ENCODE measurements at regions not wholly inside any gene's neighbourhood (a gene's known extent, or its start where the extent isn't known, plus 50 kb on each side); places are given as distances from the start of the nearest gene placed in this dataset.

DNA sequence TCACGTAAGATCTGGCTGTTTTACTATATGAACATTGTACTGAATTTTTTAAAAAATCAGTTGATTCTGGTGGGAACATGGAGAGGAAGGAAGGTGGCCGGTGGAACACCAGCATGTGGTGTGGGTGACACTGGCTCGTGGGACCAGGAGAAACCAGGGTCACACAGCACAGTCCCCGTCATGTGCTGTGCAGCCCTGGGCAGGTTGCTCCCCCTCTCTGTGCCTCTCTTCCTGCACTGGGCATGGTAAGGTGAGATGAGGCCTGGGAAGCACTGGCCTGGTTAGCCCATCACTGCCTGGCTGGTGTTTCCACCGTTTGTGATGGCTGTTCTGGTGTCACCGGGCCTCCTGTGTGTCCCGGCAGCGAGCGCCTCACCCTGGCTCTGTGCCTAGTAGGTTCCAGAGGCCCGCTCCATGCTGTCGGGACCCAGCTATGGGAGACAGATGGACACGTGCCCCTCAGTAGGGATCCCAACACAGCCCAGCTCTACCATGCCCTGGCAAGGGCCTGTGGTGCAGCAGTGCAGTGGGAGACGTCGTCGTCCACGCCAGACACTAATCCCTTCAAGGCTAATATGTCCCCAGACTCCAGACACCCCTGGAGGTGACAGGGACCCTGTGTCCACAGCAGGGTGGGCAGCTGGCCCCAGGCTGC, 88.2 kb upstream of the LINC01488 start:
- no peak for DNase-seq (ENCODE audit: low read depth in 4 of 4, low spot score in 1 of 4)

DNA sequence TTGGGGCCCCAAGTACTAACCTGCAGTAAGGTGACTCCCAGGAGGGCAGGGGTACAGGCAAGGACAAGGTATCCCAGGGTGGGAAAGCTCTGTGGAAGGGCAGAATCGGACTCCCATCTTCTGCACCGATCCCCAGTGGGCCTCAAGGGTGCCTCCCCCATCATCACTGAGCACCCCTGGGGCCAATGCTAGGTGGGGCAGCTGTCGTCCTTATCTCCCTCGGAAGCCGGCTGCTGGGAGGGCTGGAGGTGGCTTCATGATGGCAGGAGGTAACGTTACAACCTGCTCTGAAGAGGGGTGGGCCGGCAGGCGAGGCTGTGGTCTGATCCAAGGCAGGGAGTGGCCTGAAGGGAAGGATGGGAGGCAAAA, 87.6 kb upstream of the LINC01488 start:
- no peak for DNase-seq (ENCODE audit: low read depth in 4 of 4, low spot score in 1 of 4)

DNA sequence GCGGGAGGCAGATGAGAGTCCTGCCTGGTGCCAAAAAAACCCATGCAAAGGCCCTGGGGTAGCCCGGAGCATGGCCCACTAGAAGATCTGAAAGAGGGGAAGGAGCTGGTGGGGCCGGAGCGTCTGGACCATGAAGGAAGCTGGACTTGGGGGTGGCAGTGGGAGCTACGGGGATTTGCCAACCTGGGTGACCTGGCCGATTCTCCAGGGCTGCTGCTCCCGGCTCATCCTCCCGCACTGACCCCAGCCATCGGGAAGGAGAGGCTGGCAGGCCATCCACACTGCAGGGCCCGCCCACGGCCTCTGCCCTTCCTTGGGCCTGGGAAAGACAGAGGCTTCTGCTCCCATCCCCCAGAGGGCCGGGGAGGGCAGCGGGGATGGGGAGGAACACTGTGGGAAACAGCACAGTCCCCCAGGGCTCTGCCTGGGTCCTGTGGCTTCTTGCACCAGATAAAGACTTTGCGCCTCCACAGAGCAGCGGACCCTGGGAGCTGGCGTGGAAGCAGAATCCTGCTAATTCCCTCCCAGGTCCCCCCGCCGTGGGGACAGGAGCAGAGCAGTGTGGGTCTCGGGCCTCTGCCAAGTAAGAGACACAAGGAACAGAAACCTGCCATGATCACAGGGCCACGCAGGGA, 87.1 kb upstream of the LINC01488 start:
- no peak for DNase-seq (ENCODE audit: low read depth in 4 of 4, low spot score in 1 of 4)

DNA sequence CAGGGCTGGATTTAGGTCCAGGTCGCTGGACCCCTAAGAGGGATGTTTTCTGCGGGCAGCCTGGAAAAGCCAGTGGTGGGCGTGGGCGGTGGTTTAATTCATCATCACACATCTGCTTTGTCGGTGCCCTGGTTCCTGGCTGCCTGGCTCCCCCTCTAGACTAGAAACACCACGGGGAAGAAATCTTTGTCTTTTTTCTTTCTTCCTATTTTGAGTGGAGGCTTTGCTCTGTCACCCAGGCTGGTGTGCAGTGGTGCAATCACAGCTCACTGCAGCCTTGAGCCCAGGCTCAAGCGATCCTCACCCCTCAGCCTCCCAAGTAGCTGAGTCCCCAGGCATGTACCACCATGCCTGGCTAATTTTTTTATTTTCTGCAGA, 86.6 kb upstream of the LINC01488 start:
- DNase-seq (ENCODE audit: low read depth in 4 of 4, low spot score in 1 of 4): no peak

DNA sequence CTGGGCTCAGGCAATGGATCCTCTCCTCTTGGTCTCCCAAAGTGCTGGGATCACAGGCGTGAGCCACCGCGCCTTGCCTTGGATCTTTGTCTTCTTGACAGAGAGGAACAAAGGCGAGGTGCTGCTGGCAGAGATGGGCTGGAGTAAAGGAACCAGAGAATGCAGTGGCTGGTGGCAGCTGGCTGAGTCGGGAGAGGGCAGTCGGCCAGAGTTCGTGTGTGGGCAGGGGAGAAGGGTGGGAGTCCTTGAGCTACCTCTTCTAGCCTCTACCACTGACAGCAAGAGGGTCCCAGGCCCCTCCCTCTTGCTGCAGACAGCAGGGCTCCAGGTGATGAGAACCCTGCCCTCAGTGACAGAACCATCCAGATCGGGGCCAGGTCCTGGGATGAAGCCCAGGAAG, 86.2 kb upstream of the LINC01488 start:
- DNase-seq (ENCODE audit: low read depth in 4 of 4, low spot score in 1 of 4): no peak

DNA sequence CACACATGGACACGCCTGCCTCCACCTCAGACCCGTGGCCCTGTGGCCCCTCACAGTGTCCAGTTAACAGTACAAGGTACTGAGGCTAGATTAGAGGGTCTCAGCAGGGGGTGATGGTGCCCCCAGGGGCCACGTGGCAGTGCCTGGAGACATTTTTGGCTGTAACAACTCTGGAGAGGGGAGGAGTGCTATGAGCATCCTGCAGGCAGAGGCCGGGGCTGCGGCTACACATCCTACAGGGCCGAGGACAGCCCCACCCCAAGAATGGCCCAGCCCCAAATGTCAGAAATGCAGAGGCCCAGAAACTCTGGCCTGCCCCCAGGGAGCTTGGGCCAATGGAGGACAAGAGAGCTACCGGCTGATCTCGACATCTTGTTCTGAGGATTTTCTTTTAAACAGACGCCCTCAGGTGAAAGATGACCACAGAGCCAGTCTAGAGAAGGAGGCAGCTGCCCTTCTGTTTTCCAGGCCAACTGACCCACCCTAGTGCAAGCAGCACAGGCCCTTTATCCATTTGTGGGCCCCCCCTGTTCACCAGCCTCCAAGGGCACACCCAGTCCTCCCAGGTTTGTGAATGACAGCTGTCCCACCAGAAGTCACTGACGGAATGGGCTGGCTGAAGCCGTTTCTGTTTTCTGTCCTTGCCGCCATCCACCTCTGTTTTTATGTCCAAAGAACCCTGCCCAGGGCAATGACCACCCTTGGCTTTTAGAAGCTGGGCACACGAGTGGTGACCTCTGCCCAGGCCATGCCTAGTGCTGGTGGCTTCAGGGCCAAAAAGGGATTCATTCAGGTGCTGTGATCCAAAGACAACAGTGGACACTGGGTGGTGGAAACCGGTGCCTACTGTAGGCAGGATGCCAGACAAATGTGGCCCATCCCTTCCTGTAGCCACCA, 85.2 kb upstream of the LINC01488 start:
- no peak for DNase-seq (ENCODE audit: low read depth in 4 of 4, low spot score in 1 of 4)

DNA sequence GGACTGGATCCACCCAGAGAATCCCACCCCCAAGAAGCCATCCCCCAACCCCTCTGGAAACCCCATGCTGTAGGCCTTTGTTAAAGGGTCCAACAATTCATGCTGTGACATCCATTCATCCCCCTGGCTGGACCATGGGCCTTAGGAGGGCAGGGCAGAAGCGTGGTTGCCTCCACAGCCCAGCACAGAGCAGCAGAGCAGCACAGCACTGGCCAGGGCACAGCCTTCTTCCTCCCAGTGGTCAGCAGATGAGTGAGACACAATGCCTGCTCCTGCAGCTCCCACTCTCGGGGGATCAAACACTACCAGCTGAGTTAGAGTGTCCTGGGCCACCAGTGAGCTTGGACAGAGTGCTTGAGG, 84.5 kb upstream of the LINC01488 start:
- DNase-seq (ENCODE audit: low read depth in 4 of 4, low spot score in 1 of 4): no peak

DNA sequence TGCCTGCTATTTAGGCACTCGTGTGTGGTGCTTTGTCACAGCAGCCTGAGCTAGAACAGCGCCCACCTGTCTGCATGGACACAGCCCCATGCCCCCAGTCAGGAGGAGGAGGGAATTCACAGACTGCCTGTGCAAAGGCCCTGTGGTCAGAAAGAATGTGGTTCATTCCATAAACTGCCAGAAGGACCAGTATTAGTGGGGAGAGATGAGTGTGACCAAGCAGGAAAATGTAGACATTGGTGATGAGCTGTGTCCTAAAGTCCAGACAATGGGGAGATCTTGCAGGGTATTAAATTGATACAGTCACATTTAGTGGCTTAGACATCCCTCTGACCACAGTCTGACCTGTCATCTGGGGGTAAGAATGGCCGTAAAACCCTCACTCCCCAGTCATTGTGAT, 83.7 kb upstream of the LINC01488 start:
- DNase-seq (ENCODE audit: low read depth in 4 of 4, low spot score in 1 of 4): no peak

DNA sequence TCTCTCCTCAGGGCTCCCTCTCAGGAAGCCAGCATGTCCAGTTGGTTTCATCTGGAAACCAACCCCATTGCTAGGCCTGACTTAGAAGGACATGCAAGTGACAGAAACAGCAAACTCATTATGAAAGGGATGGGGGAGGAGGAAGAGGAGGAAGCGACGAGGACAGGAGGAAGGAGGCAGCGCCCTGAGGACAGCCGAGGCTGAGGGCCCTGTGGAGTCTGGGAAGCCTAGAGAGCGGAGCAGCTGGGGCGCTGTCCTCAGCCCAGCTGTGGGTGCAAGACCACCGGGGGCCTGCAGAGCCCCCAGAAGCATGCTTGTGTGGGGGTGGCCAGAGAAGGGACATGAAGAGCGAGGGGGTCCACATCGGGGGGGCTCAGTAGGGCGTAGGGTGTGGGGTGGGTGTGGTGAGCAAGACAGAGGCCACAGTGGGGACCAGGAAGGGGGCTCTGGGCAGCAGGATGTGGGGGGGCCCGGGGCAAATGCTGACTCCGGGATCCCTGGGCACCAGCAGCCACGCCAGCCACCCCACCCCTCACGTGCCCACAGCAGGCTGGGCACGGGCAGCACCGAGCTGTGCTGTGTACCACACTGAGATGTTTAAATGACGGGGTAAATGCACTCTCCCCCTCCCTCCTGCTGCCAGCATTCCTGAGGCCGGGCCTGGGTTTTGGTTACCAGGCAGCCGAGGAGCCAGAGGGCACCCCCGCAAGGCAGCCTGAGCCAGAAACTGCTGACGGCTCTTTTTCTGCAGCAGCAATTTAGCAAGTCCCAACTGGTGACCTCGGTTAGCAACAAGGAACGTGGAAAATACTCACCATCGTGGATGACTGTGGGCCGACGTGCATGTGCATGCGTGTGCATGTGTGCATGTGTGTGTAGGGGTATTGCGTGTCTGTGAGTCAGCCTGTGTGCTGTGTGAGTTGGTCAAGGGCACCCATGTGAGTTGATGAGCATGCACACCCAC, 82.7 kb upstream of the LINC01488 start:
- DNase-seq (ENCODE audit: low read depth in 4 of 4, low spot score in 1 of 4): no peak

DNA sequence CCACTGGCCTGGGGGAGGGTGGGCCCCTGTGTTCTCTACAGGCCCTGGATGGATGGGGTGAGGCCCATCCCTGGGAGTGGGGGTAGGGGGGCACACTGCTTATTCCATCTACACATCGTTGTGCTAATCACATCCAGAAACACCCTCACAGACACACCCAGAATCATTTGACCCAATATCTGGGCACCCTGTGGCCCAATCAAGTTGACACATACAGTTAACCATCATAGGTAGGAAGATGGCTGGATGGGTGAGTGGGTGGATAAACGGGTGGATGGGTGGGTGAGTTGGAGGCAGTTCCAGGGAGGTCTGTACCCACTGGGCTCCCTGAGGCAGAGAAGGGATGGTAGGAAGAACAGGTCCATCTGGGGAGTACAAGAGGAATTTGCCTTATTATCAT, 81.3 kb upstream of the LINC01488 start:
- DNase-seq (ENCODE audit: low read depth in 4 of 4, low spot score in 1 of 4): no peak

DNA sequence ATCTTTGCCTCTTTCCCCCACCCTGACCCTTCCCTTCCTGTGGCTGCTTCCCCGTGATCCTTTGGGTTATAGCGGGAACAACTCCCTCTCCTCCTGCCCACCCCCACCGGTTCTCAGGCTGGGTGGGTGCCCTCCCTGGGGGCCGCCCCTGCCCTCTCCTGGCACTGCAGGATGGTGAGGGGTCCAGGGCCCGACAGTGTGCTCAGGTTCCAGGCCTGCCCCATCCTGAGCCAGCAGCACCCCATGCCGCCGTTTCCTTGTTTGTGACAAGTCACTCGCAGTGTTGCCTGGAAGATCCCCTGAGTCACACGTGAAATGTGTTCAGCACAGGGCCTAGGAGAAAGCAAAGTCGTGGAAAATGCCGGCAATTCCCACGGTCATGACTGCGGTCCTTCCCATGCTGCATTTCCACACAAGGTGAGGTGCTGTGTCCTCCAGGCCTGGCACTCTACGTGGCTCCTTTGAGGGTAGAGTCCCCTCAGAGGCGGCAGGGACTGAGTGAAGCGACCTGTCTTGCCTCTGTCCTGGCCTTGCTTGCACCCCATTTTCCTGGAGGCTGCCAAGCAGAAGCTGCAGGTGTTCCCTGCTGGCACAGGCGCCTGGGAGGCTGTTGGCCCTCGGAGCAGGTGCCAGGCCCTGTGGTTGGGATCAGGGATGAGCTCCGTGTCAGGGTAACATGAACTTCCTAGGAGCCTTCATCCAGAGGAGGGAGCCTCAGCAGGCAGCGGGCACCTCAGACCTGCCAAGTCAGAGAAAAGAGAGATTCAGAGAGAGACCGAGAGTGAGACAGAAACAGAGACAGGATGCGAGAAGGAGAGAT, 80.5 kb upstream of the LINC01488 start:
- DNase-seq (ENCODE audit: low read depth in 4 of 4, low spot score in 1 of 4): no peak

DNA sequence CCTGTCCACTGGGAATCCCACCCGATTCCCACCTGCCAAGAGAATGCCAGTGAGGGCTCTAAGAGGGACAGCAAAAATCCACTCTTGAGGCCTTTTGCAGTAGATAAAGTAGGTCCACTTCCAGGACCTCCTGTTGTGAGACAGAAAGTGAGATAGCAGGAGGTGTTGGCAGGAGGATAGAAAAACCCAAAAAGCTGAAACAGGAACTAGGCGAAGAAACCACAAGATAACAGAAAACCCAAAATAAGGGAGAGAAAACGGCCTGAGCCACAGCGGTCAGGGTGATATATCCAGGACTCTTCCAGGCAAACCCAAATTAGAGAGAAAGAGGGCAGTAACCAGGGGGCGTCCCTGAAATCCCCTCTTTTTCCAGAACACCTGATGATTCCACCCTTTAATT, 79.7 kb upstream of the LINC01488 start:
- no peak for DNase-seq (ENCODE audit: low read depth in 4 of 4, low spot score in 1 of 4)

DNA sequence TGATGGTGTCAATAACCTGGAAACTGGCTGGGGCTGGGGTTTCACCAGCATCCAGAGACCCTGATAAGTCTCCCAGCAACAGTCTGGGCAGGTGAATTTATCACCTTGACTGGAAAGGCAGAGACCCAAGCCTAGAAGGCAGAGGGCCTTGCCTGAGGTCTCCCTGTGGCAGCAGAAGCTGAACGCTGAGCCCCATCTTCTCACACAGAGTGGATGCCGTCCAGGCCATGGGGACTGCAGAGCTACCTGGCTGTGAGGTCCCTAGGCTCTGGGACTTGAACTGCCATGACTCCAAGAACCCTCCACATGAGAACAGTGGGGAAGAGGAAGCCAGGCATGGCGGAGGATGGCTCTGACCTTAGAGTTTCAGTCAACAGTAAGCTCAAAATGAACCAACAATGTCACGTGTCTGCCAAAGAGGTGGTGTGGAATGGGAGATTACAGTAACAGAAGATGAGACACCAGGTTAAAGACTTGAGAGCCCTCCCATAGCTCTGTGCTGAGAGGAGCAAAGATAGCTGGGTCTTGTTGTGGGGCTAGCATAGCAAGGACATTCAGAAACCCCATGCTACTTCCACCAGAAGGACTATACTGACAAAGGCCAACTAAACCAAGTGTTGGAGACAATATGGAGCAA, 79.1 kb upstream of the LINC01488 start:
- DNase-seq (ENCODE audit: low read depth in 4 of 4, low spot score in 1 of 4): no peak

DNA sequence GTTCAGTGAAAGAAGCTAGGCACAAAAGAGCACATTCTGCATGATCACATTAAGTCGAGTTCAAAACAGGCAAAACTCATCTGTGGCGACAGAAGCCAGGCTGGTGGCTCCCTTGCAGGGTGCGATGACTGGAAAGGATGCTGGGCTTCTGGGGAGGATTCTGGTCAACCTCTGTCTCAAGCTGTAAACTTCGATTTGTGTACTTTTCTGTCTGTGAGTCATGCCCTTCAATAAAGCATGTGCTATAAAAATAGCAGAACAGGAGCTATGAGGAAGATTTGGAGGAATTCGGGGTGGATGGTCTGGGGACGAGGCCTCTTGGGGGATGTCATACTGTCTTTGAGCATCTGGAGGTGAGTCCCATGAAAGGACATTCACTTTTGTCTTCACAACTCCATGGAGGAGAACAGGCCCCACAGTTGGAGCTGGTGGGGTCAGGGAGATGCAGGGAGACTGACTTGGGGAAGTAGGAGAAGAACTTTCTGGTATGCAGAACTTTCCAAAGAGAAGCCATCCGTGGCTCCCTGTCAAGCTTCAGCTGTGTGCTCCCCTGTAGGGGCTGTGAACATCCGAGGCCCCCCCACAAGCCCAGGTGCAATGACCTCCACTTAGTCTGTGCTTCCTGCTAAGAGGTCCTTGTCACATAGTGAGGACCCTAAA, 77.8 kb upstream of the LINC01488 start:
- DNase-seq (ENCODE audit: low read depth in 4 of 4, low spot score in 1 of 4): no peak

DNA sequence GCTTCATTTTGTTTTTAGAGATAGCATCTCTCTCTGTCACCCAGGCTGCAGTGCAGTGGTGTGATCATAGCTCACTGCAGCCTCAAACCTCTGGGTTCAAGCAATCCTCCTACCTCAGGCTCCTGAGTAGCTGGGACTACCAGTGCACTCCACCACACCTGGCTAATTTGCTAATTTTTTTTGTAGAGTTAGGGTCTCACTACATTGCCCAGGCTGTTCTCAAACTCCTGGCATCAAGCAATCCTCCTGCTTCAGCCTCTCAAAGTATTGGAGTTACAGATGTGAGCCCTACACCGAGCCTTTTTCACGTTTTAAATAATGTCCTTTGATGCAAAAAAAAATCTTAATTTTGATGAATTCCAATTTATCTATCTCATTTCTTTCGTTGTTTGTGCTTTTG, 75.4 kb upstream of the LINC01488 start:
- no peak for DNase-seq (ENCODE audit: low read depth in 4 of 4, low spot score in 1 of 4)

DNA sequence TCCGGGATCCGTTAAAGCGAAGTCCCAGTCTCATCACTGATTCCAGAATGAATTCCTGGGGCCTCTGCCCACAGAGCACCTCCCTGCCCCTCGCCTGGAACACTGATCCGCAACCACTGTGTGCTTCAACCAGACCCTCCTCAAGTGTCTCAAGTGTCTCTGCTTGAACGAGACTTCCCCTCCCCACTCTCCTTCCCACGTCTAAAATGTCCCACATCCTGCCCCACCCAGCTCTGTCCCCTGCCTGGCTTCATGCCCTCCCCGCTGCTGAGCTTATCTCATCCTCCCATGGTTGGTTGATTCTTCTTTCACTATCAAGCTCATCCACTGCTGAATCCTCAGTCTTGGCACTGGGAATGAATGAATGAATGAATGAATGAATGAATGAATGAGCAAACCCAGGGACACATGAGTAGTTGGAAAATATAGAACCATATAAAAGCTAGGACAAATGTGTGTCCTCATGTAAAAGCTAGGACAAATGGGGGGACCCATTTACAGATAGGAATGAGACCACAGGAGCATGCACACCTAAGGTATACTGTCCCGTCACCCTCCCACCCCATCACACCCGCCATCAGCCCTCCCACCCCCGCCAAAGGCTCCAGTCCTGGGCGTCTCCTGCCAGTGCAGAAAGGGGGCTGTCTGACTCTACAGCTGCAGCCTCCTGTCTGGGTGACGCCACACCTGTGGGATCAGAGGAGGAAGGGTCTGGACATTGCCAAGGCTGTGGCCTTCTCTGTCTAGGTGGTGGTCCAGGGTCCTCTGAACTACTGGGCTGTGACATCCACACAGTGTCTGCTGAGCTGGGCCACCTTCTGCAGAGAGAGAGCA, 71.4 kb upstream of the LINC01488 start:
- no peak for DNase-seq (ENCODE audit: low read depth in 4 of 4, low spot score in 1 of 4)

DNA sequence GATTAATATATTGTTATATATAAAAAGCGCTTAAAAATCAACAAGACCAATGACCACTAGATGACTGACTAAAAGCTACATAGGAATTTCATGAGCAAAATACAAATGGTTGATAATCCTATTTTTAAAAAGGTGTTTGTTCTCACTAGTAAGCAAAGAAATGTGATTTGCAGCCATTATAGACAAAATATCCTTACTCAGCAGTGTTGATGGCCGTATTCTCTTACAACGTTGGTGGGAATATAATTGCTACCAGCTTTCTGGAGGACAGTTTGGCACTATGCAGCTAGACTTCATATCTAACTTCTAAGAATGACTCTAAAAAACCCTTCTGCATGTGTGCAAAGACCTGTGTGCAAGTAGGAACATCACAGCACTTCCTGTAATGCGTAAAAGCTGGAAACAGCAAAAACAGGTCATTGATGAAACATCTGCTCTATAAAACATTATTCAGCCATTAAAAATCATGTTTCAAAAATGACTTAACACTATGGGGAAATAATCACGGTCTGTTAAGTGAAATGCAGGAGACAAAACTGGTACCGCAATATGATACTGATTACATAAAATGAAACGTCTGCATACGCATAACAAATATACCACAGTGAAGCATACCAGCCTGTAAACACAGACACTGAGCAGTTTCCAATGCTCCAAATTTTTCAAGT, 70.1 kb upstream of the LINC01488 start:
- DNase-seq (ENCODE audit: low read depth in 4 of 4, low spot score in 1 of 4): no peak

Measured in stimulated activated CD4-positive, alpha-beta T cell treated with anti-CD3 and anti-CD28 coated beads, Interleukin-1b, Interleukin-23, amount 100 ng/mL, for 24 hours (primary cell).